ENCODE measurements at regions not wholly inside any gene's neighbourhood (a gene's known extent, or its start where the extent isn't known, plus 50 kb on each side); places are given as distances from the start of the nearest gene placed in this dataset.

DNA sequence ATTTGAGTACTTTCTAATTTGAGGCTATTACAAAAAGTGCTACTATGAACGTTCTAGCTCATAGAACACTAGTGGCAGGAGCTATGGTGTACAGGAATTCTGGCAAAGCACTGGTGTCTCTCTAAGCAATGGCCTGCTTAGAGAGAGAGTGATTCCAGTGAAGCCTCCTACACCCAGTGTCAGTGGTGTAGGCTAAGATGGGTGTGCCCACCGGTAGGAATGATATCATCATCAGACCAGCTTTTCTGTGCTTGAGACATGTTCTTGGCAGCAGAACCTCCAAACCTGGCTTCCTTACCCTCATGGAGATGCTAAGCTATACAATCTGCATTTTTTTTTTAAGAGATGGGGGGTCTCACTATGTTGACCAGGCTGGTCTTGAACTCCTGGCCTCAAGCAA, 370.3 kb downstream of the SOX9 start:
- no peaks in the 10 kb centered on the region for H4K20me1 ChIP-seq (ENCODE audit: insufficient read depth, low read length)
- no peak overlapping the region for H3K4me3 Mint-ChIP-seq
- H3K9ac ChIP-seq (ENCODE audit: insufficient read depth, low read length, poor library complexity, severe bottlenecking) = no peak overlapping the region
- peaks cover 0 to 8% (median 2%) of the 10 kb centered on the region in 7 donors for H3K9me3 Mint-ChIP-seq
- intact Hi-C loops (cut with micrococcal nuclease) = no loop called here
- no peak overlapping the region for H3K4me2 ChIP-seq (replicated peaks; ENCODE audit: extremely low read depth, low read length, poor library complexity, severe bottlenecking)
- no peaks in the 10 kb centered on the region for H3K9me3 ChIP-seq (replicated peaks in 1 of 2; ENCODE audit: control insufficient read depth in 1 of 2, insufficient read depth in 1 of 2, low read length in 2 of 2)
- TF ChIP-seq, protein P1, sequence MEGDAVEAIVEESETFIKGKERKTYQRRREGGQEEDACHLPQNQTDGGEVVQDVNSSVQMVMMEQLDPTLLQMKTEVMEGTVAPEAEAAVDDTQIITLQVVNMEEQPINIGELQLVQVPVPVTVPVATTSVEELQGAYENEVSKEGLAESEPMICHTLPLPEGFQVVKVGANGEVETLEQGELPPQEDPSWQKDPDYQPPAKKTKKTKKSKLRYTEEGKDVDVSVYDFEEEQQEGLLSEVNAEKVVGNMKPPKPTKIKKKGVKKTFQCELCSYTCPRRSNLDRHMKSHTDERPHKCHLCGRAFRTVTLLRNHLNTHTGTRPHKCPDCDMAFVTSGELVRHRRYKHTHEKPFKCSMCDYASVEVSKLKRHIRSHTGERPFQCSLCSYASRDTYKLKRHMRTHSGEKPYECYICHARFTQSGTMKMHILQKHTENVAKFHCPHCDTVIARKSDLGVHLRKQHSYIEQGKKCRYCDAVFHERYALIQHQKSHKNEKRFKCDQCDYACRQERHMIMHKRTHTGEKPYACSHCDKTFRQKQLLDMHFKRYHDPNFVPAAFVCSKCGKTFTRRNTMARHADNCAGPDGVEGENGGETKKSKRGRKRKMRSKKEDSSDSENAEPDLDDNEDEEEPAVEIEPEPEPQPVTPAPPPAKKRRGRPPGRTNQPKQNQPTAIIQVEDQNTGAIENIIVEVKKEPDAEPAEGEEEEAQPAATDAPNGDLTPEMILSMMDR (IDR thresholded peaks at IDR 0.05) = no peak
- H3K4me1 ChIP-seq (ENCODE audit: control insufficient read depth in 1 of 2, insufficient read depth in 2 of 2, low read length in 2 of 2) = no peaks in the 10 kb centered on the region
- no peaks in the 10 kb centered on the region for H3K79me2 ChIP-seq (ENCODE audit: insufficient read depth, low read length)
- H3K4me3 ChIP-seq (replicated peaks in 1 of 3; ENCODE audit: low read depth in 2 of 3, low read length in 3 of 3) = no peak overlapping the region
- no peak for DNase-seq
- H3K36me3 ChIP-seq (replicated peaks in 1 of 2; ENCODE audit: control insufficient read depth in 1 of 2, insufficient read depth in 2 of 2, low read length in 2 of 2) = no peaks in the 10 kb centered on the region
- no peak overlapping the region for H3K27ac ChIP-seq (ENCODE audit: low read depth in 1 of 2, low read length in 2 of 2)
- H3K36me3 Mint-ChIP-seq = no peaks in the 10 kb centered on the region
- whole genome bisulfite sequencing (ENCODE audit: insufficient coverage) = no CpG with 5 or more reads among the region's 2 CpGs
- H3K4me1 Mint-ChIP-seq = no peaks in the 10 kb centered on the region
- peaks cover 1 to 4% (median 4%) of the 10 kb centered on the region in 3 donors for H3K27me3 Mint-ChIP-seq (ENCODE audit: low read depth in 3 of 3)
- no peaks in the 10 kb centered on the region for H3K27me3 ChIP-seq (ENCODE audit: control insufficient read depth in 2 of 2, insufficient read depth in 2 of 2, low read length in 2 of 2)
- H2AFZ ChIP-seq (ENCODE audit: insufficient read depth, low read depth, low read length, poor library complexity, severe bottlenecking) = no peak overlapping the region
- H3K27ac Mint-ChIP-seq = no peak overlapping the region

DNA sequence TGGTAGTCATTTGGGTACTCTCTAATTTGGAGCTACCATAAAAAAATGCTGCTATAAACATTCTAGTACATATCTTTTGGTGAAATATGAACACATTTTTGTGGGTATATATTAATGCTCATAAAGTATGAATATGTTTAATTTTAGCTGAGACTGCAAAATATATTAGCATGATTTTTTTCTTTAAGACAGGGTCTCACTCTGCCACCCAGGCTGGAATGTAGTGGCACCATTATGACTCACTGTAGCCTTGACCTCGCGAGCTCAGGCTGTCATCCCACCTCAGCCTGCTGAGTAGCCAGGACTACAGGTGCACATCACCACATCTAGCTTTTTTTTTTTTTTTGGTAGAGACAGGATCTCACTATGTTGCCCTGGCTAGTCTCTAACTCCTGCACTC, 371.7 kb downstream of the SOX9 start:
- Histone ChIP-seq H3K79me2 (ENCODE audit: insufficient read depth, low read length) (no peaks in the 10 kb centered on the region), H3K4me3 (replicated peaks in 1 of 3; ENCODE audit: low read depth in 2 of 3, low read length in 3 of 3) (no peak overlapping the region), H3K9ac (ENCODE audit: insufficient read depth, low read length, poor library complexity, severe bottlenecking) (no peak overlapping the region), H3K36me3 (replicated peaks in 1 of 2; ENCODE audit: control insufficient read depth in 1 of 2, insufficient read depth in 2 of 2, low read length in 2 of 2) (no peaks in the 10 kb centered on the region), H3K27me3 (ENCODE audit: control insufficient read depth in 2 of 2, insufficient read depth in 2 of 2, low read length in 2 of 2) (no peaks in the 10 kb centered on the region), H4K20me1 (ENCODE audit: insufficient read depth, low read length) (no peaks in the 10 kb centered on the region), H3K4me1 (ENCODE audit: control insufficient read depth in 1 of 2, insufficient read depth in 2 of 2, low read length in 2 of 2) (no peaks in the 10 kb centered on the region), H3K9me3 (replicated peaks in 1 of 2; ENCODE audit: control insufficient read depth in 1 of 2, insufficient read depth in 1 of 2, low read length in 2 of 2) (no peaks in the 10 kb centered on the region), H2AFZ (ENCODE audit: insufficient read depth, low read depth, low read length, poor library complexity, severe bottlenecking) (no peak overlapping the region), H3K27ac (ENCODE audit: low read depth in 1 of 2, low read length in 2 of 2) (no peak overlapping the region), H3K4me2 (replicated peaks; ENCODE audit: extremely low read depth, low read length, poor library complexity, severe bottlenecking) (no peak overlapping the region)
- TF ChIP-seq, protein P1 (IDR thresholded peaks at IDR 0.05) = no peak
- H3K4me1 Mint-ChIP-seq = no peaks in the 10 kb centered on the region
- peaks cover 0 to 8% (median 4%) of the 10 kb centered on the region in 7 donors for H3K9me3 Mint-ChIP-seq
- 100% methylated on average over 2 of the region's 2 CpGs for WGBS (ENCODE audit: insufficient coverage)
- no peak overlapping the region for H3K4me3 Mint-ChIP-seq
- intact Hi-C loops (cut with micrococcal nuclease) = no loop called here
- H3K36me3 Mint-ChIP-seq = no peaks in the 10 kb centered on the region
- no peak overlapping the region for H3K27ac Mint-ChIP-seq
- peaks cover 1 to 4% (median 4%) of the 10 kb centered on the region in 3 donors for H3K27me3 Mint-ChIP-seq (ENCODE audit: low read depth in 3 of 3)
- no peak for DNase-seq
